ENCODE measurements at regions not wholly inside any gene's neighbourhood (a gene's known extent, or its start where the extent isn't known, plus 50 kb on each side); places are given as distances from the start of the nearest gene placed in this dataset.

DNA sequence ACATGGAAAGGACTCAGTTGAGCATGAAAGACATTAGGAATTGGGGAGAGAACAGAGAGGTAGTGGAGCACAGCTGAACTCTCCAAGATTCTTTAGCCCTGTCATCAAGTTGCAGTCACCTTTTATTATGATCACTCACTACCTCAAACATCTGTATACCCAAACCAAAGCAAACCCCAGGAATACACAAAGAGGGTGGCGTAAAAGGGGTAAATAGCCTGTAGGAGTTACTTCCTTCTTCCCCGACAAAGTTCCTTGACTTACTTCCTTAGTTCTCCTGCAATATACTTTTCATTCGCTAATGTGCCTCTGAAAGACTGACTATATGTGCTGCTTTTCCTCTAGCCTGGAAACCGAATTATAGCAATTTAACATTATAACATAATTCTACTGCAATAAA, 159.9 kb downstream of the SPRY1 start:
- TF ChIP-seq GATA2 (IDR thresholded peaks at IDR 0.05; ENCODE audit: low read depth, low read length) (no peak), GATA3 (IDR thresholded peaks at IDR 0.05; ENCODE audit: low read depth, low read length) (no peak)

Data from SH-SY5Y (cell line).